PFSK-1 (cell line): ENCODE measurements at regions not wholly inside any gene's neighbourhood (a gene's known extent, or its start where the extent isn't known, plus 50 kb on each side); places are given as distances from the start of the nearest gene placed in this dataset.

ENCODE experiments used
- FOXP2 ChIP-seq: optimal IDR thresholded peaks from 2 replicates; pipeline ENCODE3; 2011; ENCODE audit warnings: borderline replicate concordance, control low read depth, inconsistent platforms; ENCODE audit not compliant: insufficient read depth; ENCODE audit errors: extremely low read length, extremely low read depth
- POLR2AphosphoS5 ChIP-seq: IDR thresholded peaks from 2 replicates; pipeline ENCODE4 v1.6.1; 2012; ENCODE audit warnings: low read depth, mild to moderate bottlenecking, control low read depth, low read length, moderate library complexity
- SIN3A ChIP-seq: IDR thresholded peaks from 2 replicates; pipeline ENCODE4 v1.6.1; 2012; ENCODE audit warnings: mild to moderate bottlenecking, low read length, moderate library complexity, borderline replicate concordance; ENCODE audit not compliant: insufficient read depth
- TAF1 ChIP-seq: IDR thresholded peaks from 2 replicates; pipeline ENCODE4 v1.6.1; 2012; ENCODE audit warnings: low read length, control low read depth, borderline replicate concordance; ENCODE audit not compliant: insufficient read depth
- TF ChIP-seq, protein P1 (sequence below), 2 experiments: IDR thresholded peaks; 2 replicates each; pipeline versions ENCODE4 v1.6.1 to v1.8.0; 2011 to 2012; ENCODE audit warnings: low read depth in 2 of 2, low read length in 2 of 2, control low read depth in 1 of 2, inconsistent platforms in 1 of 2, mild to moderate bottlenecking in 1 of 2, moderate library complexity in 1 of 2; ENCODE audit not compliant: insufficient read depth in 1 of 2

DNA sequence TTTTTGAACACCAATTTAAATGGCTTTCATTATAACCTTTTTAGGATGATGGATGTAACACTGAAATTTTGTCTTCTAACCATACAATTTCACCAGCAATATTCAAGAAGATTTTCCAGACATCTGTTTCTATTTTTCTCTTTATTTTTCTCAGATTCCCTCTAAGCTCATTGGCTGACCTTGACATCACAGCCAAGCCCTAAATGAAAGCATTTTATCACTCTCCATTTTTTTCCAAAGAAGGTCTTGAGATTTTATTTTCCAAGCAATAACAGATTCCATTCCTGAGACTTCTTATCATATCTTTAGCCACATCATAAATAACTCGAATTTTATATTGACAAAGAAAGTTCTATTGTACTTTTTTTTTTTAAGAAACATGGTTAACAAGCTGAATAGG, 392.6 kb upstream of the THBS1 start:
- no peak for TF ChIP-seq FOXP2
- no peak for TF ChIP-seq SIN3A
- TF ChIP-seq POLR2AphosphoS5, result no peak
- TF ChIP-seq, protein P1, sequence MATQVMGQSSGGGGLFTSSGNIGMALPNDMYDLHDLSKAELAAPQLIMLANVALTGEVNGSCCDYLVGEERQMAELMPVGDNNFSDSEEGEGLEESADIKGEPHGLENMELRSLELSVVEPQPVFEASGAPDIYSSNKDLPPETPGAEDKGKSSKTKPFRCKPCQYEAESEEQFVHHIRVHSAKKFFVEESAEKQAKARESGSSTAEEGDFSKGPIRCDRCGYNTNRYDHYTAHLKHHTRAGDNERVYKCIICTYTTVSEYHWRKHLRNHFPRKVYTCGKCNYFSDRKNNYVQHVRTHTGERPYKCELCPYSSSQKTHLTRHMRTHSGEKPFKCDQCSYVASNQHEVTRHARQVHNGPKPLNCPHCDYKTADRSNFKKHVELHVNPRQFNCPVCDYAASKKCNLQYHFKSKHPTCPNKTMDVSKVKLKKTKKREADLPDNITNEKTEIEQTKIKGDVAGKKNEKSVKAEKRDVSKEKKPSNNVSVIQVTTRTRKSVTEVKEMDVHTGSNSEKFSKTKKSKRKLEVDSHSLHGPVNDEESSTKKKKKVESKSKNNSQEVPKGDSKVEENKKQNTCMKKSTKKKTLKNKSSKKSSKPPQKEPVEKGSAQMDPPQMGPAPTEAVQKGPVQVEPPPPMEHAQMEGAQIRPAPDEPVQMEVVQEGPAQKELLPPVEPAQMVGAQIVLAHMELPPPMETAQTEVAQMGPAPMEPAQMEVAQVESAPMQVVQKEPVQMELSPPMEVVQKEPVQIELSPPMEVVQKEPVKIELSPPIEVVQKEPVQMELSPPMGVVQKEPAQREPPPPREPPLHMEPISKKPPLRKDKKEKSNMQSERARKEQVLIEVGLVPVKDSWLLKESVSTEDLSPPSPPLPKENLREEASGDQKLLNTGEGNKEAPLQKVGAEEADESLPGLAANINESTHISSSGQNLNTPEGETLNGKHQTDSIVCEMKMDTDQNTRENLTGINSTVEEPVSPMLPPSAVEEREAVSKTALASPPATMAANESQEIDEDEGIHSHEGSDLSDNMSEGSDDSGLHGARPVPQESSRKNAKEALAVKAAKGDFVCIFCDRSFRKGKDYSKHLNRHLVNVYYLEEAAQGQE (IDR thresholded peaks at IDR 0.05; ENCODE audit: insufficient read depth in 1 of 2, low read depth in 2 of 2, low read length in 2 of 2), result no peak
- TF ChIP-seq TAF1, result no peak

DNA sequence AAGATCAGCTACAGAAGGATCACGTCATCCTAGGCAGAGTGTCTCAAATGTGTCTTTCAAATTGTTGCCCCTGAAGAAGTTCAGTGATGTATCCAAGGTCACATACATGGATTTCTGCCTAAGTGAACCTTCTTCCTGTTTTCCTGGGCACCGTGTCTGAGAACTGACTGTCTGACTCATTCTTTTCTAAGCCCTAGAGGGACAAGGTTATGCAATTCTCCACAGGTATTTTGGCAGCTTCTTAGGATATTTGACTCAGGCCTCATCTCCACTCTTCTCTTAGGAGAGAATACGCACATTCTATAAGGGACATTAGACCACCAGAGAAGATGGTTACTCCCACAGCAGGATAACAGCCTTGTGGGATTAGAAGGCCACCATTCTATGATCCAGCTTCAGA, 391.9 kb upstream of the THBS1 start:
- TF ChIP-seq POLR2AphosphoS5 (no peak), TAF1 (no peak), SIN3A (no peak)
- TF ChIP-seq, protein P1 (IDR thresholded peaks at IDR 0.05; ENCODE audit: insufficient read depth in 1 of 2, low read depth in 2 of 2, low read length in 2 of 2), result no peak

DNA sequence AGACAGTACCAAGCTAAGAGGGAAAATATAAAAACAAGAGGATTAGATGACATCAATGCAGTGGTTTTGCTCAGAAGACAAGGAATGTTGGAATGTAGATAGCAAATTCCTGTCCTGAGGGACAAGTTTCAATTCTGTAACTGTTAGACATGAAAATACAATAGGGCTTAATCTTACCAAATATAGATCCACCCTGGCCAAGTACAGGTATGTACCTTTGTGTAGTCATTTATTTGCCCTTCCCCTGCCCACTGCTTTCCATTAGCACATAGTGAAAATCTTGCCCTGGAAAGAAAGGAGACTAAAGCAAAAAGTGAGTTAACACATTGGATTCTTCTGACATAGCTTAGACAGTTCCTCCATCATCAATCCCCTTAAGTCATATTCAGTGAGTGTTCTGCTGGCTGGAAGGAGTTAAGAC, 389.0 kb upstream of the THBS1 start:
- TF ChIP-seq POLR2AphosphoS5, result no peak
- no peak for TF ChIP-seq FOXP2
- no peak for TF ChIP-seq SIN3A
- TF ChIP-seq, protein P1 (IDR thresholded peaks at IDR 0.05; ENCODE audit: insufficient read depth in 1 of 2, low read depth in 2 of 2, low read length in 2 of 2), result no peak

DNA sequence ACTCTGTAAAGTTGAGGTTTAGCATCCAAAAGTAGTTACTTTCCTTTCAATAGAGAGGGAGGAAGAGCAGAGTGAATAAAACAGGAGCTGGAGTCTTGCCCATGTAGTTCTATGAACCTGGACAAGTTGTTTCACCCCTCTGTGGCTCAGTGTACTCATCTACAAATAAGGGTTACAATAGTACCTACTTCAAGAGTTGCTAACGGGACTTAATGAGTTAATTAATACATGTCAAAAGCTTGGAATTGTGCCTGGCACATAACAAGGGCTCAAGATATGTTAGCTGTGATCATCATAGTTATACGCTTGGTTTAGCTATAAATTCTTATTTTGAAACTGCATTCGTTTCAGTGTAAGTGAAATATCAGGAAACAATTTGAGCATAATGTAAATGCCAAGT, 388.5 kb upstream of the THBS1 start:
- TF ChIP-seq FOXP2, result no peak
- no peak for TF ChIP-seq POLR2AphosphoS5
- TF ChIP-seq, protein P1 (IDR thresholded peaks at IDR 0.05; ENCODE audit: insufficient read depth in 1 of 2, low read depth in 2 of 2, low read length in 2 of 2), result no peak
- no peak for TF ChIP-seq SIN3A
- no peak for TF ChIP-seq TAF1

DNA sequence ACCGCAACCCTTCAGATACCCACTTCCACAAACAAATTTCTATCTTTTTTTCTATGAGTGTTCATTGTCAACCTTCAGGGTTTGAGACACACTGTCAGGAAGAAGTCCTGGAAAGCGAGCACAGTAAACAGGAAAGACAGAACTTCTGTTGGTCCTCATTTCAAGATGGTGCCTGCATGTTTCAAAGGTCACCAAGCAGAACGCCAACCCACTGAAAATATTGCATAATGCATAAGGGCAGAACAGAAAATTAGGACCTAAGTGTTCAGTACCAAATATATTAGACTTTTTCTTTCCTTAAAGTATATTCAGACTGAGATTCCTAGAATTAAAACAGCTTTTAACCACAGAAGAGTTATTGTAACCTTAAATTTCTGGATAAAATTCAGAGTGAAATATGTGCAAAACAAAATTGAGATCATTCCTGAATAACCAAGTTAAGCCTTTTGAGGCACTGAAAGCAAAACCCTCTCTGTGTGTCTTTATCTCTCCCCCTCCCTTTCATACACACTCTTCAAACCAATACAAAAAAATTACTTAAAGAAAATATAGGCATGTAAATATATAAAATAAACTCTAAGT, 387.8 kb upstream of the THBS1 start:
- TF ChIP-seq SIN3A (no peak), POLR2AphosphoS5 (no peak), FOXP2 (no peak), TAF1 (no peak)
- TF ChIP-seq, protein P1 (IDR thresholded peaks at IDR 0.05; ENCODE audit: insufficient read depth in 1 of 2, low read depth in 2 of 2, low read length in 2 of 2), result no peak
